ENCODE measurements at regions not wholly inside any gene's neighbourhood (a gene's known extent, or its start where the extent isn't known, plus 50 kb on each side); places are given as distances from the start of the nearest gene placed in this dataset.
"Not testable (repeated sequence)": the region's sequence is repeated elsewhere in the genome, so short reads cannot be mapped to it uniquely, and the experiment has no call there.

DNA sequence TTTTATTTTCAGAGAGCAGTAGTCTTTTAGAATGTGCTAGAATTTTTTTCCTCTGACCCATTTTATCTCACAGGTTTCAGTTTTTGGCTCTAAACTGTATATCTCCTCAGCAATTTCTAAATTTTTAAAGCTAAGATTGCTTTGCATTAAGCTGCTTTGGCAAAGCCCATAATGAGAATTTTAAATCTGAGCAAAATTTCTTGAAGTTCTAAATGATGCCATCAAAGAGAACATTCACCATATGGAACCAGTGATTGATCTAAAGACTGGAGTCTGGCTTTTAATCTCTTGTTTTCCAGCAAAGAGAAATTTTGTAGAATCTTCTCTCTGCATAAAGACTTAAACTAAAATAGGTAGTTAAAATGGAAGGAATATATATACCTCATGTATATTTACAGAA is 313.6 kb downstream of the TBC1D32 start:
- DNase-seq = no peak

DNA sequence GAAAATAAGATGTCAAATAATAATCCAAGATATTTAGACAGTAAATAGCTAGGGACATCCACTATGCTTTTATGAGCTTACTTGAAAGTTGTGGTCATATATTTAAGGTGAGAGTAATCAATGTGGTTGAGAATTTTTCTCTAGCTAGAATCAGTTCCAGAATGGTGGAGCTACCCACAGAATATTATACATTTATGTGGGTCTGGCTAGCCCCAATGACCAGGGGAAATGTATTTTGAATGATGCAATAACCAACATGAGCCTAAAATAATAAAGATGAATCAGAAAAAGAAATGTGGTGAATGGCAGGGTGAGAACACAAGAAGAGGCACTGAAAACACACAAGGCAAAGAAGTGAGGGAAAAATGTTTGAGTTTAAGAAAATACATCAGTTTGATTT is 325.7 kb downstream of the TBC1D32 start:
- no peak for DNase-seq

DNA sequence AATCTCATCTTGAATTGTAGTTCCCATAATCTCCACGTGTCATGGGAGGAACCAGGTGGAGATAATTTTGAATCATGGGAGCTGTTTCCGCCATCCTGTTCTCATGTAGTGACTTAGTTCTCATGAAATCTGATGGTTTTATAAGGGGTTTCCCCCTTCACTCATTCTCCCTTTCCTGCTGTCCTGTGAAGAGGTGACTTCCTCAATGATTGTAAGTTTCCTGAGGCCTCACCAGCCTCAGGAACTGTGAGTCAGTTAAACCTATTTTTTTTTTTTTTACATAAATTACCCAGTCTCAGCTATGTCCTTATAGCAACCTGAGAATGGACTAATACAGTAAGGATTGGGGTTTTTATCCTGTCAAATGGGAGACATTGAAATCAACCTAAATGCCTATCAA is 328.3 kb downstream of the TBC1D32 start:
- no peak for DNase-seq

DNA sequence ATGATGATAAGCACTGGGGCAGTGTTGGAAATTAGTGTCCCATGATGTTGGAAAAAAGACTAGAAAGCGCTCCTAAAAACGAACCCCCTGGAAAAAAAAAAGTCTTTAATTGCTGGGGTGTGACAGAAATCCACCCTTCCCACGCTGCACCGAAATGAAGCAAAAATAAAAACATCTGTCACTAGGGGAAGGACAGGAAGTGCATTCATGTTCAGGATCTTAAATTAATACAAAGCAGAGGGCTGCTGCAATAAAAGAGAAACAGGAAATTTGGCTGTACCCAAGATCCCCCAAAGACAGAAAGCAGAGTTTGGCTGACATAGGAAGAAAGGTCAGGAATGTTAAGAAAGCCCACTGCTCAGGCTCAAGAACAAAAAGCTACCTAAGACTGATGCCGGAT is 333.9 kb downstream of the TBC1D32 start:
- DNase-seq = no peak

DNA sequence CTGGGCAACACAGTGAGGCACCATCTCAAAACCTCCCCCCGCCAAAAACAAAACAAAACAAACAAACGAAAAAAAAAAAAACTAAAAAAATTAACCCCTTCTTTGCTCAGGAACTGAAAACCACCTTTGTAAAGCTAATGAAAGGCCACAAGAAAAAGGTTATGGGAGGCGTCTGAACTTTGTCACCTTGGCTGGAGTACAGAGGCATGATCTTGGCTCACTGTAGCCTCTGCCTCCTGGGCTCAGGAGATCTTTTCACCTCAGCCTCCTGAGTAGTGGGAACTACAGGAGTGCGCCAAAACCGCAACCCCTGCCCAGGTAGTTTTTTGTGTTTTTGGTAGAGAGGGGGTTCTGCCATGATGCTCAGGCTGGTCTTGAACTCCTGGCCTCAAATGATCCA is 337.9 kb downstream of the TBC1D32 start:
- no peak for DNase-seq

DNA sequence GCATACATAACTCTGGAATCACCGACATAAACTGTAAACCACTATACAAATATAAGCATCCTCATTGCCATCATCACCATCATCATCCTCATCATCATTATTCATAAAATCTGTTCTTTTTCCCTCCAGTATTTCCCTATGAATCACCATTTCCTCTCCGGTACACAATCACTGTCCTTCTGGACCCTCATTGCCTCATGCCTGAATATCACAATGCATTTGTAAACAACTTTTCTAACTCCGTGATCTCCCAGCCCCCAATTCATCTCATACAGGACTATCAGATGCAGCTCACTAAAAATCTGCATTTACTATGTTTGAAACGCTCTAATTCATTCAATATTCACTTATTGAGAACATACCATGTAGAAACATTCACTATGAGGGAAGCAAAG is 339.7 kb downstream of the TBC1D32 start:
- no peak for DNase-seq

DNA sequence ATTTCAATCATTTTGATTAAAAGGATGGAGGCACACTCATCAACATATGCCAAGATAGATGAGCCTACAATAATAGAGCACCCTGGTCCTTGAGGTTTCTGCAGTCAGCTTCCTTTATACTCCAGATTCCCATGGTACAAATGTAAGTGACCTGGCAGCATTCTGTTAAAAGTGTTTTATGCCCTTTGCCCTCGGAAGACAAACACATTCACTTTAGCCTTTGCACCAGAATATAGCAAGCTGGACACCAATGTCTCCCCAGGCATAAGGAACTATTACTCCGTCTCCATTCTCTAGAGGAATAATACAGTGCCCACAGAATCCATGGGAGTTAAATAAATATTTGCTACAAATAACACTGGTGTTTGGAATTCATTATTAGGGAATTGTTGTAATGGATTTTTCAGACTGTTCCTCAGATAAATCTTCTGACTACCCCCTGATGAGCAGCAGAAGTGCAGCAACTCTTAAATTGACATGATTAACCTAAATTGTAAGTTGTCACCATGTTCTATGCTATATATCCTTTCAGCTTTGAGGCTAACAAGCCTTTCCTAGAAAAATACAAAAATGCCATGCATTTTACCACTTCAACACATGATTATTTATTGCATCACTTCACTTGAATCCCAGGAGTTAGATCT is 340.2 kb downstream of the TBC1D32 start:
- no peak for DNase-seq

DNA sequence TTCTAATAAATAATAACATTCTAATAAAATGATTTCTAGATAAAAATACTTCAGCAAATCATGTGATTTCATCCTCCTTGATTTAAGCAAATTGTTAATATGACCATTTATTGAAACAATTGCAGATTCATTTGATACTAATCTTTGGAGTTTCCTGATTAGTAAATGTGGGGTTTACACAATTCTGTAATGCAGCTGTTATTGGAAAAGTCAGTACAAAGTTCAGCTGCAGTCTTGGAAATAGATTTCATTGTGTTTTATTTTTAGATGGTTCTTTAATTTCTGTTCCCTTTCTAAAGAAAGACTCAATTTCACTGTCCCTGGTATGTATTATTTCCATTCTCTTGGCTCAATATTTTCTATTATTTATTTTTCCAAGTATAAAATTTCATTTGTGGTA is 342.0 kb downstream of the TBC1D32 start:
- DNase-seq = no peak

DNA sequence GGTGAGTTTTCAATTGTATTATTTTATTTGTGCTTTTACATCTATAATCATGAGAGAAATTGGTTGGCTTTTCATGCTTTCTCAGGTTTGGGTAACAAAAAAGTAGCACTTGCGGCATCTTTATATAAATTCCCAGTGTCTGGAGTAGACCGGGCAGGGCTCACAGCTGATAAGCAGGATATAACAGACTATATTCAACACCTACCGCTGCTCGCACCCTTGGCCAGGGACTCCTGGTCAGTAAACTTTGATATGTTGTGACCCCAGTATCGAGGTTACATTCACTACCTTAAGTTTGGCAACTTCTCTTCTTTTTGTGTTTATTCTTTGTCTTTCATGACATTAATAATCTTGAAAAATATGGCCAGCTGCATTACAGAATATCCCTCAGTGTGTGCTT is 343.4 kb downstream of the TBC1D32 start:
- DNase-seq = no peak

DNA sequence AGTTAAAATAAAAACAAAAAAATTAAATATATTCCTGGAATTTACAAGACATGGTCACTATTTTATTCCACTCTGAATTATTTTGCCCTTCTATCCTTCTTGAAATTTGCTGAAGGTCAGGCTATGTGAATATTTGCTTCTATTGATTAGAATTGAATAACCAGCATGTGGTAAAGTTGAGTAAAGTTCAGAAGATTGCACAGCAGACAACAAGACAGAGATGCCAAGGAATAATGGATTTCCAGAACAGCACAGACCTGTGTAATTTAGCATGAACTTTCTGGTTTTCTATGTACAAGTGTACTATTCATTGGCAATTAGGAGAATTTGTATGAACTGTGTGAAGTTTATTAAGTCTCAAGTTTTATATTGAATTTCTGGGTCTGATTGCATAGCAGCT is 352.4 kb downstream of the TBC1D32 start:
- no peak for DNase-seq

DNA sequence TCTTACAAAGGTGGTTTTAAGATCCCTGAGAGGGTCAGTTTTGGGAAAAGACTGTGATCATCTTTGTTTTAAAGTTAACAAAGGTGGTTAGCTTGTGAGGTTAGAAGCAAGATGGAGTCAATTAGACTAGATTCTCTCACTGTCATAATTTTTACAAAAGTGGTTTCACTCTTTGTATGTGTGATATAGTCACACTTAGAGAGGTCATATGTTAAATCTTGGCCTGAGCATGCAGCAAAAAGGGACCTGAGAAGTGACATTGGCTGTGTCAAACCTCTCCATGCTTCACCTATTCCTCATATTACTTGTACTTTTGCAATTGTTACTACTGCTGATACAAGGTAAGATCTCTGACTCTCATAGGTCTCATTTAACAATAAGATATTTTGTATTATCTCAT is 368.0 kb downstream of the TBC1D32 start:
- DNase-seq = no peak

DNA sequence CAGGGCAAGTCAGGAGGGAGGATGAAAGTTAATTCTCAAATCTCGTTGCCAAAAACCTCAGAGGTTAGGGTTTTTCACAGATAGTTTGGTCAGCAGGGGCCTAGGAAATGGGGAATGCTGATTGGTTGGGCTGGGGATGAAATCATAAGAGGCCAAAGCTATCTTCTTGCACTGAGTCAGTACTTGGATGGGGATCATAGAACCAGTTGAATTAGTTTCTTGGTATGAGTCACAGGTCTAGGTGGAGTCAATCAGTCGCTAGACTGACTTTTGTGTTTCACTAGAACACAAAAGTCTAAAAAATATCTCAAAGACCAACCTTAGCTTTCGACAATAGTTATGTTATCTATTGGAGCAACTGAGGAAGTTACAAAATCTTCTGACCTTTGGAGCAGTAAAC is 368.5 kb downstream of the TBC1D32 start:
- DNase-seq = no peak

DNA sequence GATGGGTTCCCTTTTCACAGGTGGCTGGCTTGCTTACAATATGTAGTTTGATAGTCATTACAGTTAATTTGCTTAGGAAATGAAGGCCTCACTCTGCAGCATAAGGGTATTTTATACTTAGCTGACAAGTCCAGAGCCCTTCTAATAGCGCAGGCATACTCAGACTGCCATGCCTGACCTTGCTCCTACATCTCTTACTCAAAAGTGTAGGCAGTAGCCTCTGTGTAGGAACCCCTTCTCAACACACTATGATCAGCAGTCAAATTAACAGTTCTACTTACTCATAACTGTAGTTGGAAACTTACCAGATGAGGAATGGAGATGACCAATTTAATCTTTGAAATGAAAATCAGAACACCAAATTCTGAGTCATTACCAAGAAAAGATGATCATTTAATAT is 373.5 kb downstream of the TBC1D32 start:
- no peak for DNase-seq

DNA sequence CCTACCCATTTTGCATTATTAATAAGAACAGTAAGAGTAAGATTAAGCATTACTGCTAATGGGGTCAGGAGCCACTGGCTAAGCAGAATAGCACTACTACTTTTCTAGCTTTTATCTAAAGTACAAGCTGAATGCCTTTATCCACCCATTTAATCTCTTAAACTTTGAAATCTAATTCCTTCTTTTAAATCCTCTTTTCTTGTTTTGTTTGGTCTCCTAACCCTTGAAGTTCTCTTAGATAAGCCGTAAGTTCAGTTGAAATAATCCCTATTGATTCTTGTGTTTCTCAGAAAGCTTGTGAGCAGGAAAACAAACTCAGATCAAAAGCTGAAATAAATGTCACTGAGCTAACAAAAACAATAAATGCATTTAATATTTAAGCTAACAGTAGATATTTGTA is 380.2 kb downstream of the TBC1D32 start:
- DNase-seq = no peak

DNA sequence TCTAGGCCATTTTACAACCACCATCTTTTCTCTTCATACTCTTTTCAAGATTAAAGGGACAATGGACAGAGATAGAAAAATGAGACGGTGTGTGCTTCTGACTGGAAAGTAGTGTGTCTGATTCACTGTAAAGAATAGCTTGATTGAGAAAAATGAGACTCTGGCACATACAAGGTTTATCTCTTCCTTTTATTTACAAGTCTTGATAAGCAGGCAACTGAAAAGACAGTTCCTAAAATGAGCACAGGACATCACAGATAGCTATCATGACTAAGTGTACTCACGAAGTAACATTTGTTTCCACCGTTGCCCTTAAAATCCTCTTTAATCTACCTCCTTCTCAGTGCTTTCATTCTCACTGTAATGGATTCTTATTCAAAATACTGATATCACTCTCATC is 383.0 kb downstream of the TBC1D32 start:
- no peak for DNase-seq

DNA sequence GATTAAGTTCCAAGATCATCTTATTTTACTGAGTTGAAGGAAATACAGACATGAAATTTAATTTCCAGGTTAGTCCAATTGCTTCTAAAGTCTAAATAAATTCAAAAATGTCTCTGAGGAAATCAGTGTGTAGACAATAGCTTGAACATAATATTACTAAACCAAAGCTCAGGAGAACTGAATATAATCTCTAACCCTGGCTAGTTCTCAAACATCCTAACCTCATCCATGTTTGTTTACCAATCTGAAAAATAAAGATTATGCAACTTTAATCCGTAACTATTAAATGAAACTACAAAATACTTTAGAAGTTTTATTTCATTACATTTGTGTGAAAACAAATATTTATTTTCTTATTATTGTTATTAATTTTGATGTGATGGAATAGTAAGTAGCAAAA is 387.2 kb downstream of the TBC1D32 start:
- DNase-seq = no peak

DNA sequence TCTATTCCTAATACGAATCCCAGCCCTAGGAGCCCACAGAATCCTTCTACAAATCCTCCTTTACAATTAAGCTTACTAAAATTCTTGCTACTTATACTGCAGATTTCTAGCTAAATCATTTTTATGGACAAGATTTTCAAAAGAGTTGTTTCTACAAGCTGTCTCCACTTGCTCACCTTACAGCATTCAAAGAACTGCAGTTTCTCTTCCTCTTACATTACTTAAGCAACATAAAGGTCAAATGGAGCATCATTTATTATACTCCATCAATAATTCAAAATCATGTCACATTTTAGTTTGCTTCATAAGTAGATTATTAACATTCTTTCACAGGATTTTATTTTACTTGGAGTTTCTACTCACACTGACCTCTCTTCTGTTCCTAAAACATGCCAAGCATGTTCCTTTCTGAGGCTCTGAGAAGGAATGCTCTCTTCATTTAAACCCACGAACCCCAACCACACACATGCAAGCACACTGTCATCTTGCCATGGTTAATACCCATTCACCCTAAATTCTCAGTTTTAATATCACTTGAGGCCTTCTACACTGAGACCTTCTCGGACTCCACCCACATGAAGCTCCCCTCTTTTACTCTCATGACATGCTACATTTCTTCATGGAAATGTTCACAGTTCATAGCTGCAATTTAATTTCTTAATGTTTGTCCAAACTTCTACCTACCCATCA is 388.2 kb downstream of the TBC1D32 start:
- DNase-seq = no peak

DNA sequence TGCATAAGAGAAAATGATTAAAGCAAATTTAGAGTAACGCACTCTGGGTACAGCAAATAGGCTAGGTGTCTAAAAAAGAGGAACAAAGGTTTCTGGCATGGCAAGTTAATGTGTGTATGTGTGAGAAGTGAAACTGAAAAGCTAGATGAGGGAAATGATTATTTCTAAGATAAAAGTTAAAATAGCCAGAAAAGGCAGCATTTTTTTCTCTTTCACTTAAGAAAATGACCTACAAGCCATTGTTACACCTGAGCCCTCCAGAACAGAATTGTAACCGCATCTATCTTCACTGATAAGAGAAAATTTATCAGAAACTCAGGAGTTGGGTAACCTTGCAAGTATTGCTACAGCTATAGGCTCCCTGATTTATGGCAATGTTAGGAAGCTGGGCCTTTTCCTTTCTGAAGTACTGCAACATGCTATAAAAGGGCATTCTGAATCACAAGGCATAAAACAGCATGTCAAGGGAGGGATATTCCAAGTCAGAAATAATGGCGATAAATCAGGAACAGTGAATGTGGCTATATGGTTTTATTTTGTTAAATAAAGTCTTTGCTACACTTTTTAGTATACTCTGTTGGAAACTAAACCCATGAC is 395.3 kb downstream of the TBC1D32 start:
- DNase-seq = peak; percentile 32

DNA sequence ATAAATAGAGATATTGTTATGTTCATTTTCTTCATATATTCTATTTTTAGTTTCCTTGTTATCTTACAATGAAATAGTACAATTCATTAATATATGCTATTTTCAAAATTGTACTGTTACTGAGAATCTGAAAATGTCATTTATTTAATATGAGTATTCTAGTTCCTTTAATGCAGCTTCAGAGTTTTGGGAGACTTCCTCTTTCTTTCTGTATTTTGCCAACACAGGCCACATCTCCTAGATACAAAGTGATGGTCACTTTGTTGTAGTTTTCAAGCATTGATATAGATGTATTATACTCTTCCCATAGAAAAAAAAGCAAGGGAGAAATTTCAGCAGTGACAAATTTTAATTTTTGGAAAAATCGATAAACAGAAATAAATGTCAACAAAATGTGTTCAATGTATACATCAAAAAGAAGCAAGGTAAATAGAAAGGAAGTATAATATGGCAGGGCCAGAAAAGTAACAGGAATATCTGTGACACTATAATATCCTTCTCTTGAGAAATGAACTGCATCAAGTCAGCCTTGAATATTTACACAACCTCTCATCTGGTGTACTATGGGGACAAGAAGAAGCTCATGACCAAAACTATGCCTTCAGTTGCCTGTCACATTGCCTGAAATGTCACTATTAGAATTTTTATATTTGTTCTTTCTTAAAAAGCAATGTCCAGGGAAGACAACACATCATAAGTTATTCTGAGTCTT is 396.0 kb downstream of the TBC1D32 start:
- peak; percentile 12 for DNase-seq

DNA sequence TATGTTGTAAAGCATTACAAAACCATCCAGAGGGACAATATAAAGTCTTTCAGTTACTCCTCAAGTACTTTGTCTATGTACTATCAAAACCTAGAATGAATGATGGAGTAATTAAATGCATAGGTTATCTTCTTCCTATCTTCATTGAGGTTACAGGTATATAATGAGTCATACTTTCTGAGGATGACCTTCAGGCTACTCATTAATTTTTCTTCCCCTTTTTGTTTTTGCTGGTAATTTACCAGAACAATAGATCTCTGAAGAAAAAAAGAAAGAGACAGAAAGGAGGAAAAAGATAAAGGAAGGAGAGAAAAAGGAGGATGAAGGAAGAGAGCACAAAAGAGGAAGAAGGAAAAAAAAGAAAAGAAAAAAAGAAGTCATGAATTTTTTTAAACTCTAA is 398.4 kb downstream of the TBC1D32 start:
- DNase-seq = no peak

DNA sequence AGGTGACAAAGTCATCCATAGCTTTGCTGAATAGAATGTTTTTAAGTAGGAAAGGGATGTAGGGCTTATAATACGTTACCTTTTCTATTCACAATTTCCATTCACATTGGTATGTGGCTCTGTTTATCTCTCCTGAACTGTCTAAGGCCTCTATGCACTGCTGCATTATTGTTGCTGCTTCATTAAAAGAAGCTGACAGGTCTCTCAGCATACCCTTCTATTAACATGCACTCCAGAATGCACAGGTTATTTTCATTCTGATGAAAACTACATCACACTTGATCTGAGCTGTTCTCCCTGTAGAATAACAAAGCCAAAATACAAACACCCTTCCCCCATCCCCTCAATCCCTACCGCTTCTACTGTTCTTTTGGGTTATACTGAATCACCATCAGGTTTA is 399.3 kb downstream of the TBC1D32 start:
- no peak for DNase-seq

DNA sequence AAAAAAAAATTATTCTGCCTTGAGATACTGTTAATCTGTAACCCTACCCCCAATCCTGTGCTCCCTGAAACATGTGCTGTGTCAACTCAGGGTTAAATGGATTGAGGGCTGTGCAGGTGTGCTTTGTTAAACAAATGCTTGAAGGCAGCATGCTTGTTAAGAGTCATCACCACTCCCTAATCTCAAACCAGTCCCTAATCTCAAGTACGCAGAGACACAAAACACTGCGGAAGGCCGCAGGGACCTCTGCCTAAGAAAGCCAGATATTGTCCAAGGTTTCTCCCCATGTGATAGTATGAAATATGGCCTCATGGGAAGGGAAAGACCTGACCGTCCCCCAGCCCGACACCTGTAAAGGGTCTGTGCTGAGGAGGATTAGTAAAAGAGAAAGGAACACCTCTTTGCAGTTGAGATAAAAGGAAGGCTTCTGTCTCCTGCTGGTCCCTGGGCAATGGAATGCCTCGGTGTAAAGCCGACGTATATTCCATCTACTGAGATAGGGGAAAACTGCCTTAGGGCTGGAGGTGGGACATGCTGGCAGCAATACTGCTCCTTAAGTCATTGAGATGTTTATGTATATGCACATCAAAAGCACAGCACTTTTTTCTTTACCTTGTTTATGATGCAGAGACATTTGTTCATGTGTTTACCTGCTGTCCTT is 402.6 kb downstream of the TBC1D32 start:
- DNase-seq = not testable (repeated sequence)

DNA sequence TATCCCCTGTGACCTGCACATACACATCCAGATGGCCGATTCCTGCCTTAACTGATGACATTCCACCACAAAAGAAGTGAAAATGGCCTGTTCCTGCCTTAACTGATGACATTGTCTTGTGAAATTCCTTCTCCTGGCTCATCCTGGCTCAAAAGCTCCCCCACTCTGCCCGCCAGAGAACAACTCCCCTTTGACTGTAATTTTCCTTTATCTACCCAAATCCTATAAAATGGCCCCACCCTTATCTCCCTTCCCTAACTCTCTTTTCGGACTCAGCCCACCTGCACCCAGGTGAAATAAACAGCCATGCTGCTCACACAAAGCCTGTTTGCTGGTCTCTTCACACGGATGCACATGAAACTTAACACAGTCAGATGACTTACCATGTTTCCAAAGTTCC is 403.8 kb downstream of the TBC1D32 start:
- not testable (repeated sequence) for DNase-seq

DNA sequence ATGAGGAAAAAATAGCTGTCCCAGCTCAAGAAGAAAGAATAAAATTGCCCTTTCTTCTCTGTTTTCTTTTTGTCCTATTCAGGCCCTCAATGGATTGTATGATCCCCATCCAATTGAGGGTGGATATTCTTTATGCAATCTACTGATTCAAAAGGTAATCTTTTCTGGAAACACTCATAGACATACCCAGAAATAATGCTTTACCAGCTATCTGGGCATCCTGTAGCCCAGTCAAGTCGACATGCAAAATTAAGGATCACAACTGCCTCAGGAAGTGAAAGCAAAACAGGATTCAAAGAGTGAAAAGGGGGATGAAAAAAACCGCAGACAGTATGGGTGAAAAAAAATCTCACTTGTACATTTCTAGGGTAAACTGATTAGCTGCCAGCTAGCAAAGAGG is 410.1 kb downstream of the TBC1D32 start:
- no peak for DNase-seq

All from hematopoietic multipotent progenitor cell treated with erythropoietin and hydrocortisone succinate and interleukin-3 and kit ligand, for 6 days (in vitro differentiated cells).